ENCODE measurements at regions not wholly inside any gene's neighbourhood (a gene's known extent, or its start where the extent isn't known, plus 50 kb on each side); places are given as distances from the start of the nearest gene placed in this dataset.

DNA sequence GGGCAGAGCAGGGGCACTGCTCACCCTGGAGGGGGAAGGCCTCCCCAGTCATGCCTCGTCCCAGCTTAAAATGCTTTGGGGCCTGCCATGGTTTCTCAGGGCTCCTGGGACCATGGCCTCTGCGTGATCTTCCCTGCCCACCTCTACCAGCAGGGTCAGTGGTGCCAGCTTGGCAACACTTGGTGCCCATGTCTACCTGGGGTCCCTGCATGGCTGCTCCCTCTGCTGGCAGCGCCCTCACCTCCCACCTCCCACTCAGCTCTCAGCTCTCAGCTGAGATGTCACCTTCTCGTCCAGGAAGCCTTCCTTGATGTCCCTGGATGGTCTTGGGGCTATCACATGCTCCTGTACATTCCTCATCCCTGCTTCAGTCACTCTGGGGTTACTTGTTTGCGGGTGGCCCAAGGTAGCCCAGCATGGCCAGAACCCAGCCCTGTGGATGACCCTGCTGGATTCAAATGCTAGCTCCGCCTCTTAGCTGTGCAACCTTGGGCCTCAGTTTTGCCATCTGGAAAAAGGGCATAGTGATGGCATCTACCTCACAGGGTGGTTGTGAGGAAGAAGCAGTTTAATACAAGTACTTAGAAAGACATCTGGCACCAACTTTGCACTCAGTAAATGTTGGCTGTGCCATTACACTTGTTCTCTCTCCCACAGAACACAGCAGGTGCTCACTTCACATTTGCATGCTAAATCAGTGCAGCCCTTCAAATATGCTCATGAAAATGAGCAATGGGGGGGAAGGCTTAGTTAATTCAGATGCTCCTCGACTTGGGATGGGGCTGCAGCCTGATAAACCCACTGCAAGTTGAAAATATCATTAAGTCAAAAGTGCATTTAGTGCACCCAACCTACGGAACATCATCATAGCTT is 53.5 kb upstream of the PTPN1 start:
- Histone ChIP-seq H3K36me3 (no peaks in the 10 kb centered on the region), H3K4me1 (peaks cover 0 to 16% (median 4%) of the 10 kb centered on the region in 3 donors), H3K27me3 (no peaks in the 10 kb centered on the region), H3K9me3 (no peaks in the 10 kb centered on the region), H3K4me3 (no peak overlapping the region), H3K27ac (peak overlapping the region in 1 of 4 donors; percentile 48)
- no peak for ATAC-seq
- 95% methylated on average over 5 of the region's 8 CpGs; no CpG with 5 or more reads in 1 of the 2 donors for WGBS, 2 donors (ENCODE audit: low coverage in 1 of 2)
- TF ChIP-seq POLR2A (IDR thresholded peaks at IDR 0.05): no peak
- TF ChIP-seq POLR2AphosphoS5 (IDR thresholded peaks at IDR 0.05): no peak
- no peak for TF ChIP-seq EP300 (IDR thresholded peaks at IDR 0.05)
- TF ChIP-seq CTCF (IDR thresholded peaks at IDR 0.05): no peak

DNA sequence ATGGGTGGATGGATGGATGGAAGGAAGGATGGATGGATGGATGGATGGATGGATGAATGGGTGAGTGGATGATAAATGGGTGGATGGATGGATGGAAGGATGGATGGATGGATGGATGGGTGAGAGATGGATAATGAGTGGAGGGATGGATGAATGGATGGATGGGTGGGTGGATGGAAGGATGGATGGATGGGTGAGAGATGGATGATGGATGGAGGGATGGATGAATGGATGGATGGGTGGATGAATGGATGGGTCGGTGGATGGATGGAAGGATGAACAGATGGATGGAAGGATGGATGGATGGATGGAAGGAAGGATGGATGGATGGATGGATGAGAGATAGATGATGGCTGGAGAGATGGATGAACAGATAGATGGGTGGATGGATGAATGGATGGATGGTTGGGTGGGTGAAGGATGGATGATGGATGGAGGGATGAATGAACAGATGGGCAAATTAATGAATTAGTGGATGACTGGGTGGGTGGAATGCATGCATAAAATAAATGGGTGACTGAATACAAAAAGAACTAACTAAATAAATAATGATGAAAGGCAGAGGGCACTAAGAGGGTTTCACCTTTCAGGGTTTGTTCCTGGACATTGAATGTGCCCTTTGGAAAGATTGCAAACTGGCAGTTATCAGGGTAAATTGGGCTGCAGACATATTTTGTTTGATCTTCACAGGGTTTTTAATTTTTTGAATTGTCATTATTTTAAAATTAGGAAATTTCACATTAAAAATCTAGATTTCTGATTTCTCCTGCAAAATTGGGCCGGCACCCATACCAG is 50.9 kb upstream of the PTPN1 start:
- Histone ChIP-seq H3K27me3 (no peaks in the 10 kb centered on the region), H3K4me1 (peaks cover 0 to 37% (median 14%) of the 10 kb centered on the region in 3 donors), H3K9me3 (no peaks in the 10 kb centered on the region), H3K4me3 (no peak overlapping the region), H3K27ac (no peak overlapping the region), H3K36me3 (no peaks in the 10 kb centered on the region)
- TF ChIP-seq EP300 (IDR thresholded peaks at IDR 0.05) (no peak), POLR2A (IDR thresholded peaks at IDR 0.05) (no peak), POLR2AphosphoS5 (IDR thresholded peaks at IDR 0.05) (no peak), CTCF (IDR thresholded peaks at IDR 0.05) (no peak)
- ATAC-seq: no peak
- WGBS, 2 donors (ENCODE audit: low coverage in 1 of 2): 88 to 91% methylated on average over 1 to 2 of the region's 2 CpGs

GRCh38 chr20:50460115-50460607 is 50.0 kb upstream of the PTPN1 start:
- TF ChIP-seq EP300 (IDR thresholded peaks at IDR 0.05) (no peak), POLR2AphosphoS5 (IDR thresholded peaks at IDR 0.05) (no peak), POLR2A (IDR thresholded peaks at IDR 0.05) (no peak), CTCF (IDR thresholded peaks at IDR 0.05) (no peak)
- ATAC-seq: peak; percentile 2
- Histone ChIP-seq H3K9me3 (no peaks in the 10 kb centered on the region), H3K27ac (peak overlapping the region in 3 of 4 donors; percentile 44 to 73 (median 45)), H3K4me3 (no peak overlapping the region), H3K4me1 (peaks cover 0 to 40% (median 15%) of the 10 kb centered on the region in 3 donors), H3K27me3 (no peaks in the 10 kb centered on the region), H3K36me3 (no peaks in the 10 kb centered on the region)
- WGBS, 2 donors (ENCODE audit: low coverage in 1 of 2): 100% methylated on average over 1 of the region's 9 CpGs; no CpG with 5 or more reads in 1 of the 2 donors

Small RNAs in the stretch of these regions (small RNA-seq; reads per million reads assigned to genes)
- 0 reads per million in 4 donors for gene RN7SL636P

Measured in gastroesophageal sphincter (tissue), 4 donors.